Endothelial cell (in vitro differentiated cells): ENCODE measurements at regions not wholly inside any gene's neighbourhood (a gene's known extent, or its start where the extent isn't known, plus 50 kb on each side); places are given as distances from the start of the nearest gene placed in this dataset.

Experiments
- DNase-seq: peaks from one replicate; pipeline ENCODE4 v3.0.0; 2021; ENCODE audit warnings: low spot score
- H3K27ac Mint-ChIP-seq: one replicate; pipeline ENCODE4 v1.8.0; 2021; ENCODE audit warnings: mixed read lengths, inconsistent platforms; ENCODE audit not compliant: unreplicated experiment
- H3K27me3 Mint-ChIP-seq: one replicate; pipeline ENCODE4 v1.8.0; 2021; ENCODE audit warnings: mild to moderate bottlenecking, moderate library complexity, mixed read lengths, inconsistent platforms; ENCODE audit not compliant: unreplicated experiment
- H3K36me3 Mint-ChIP-seq: one replicate; pipeline ENCODE4 v1.8.0; 2021; ENCODE audit warnings: mild to moderate bottlenecking, low read depth, mixed read lengths, inconsistent platforms; ENCODE audit not compliant: unreplicated experiment
- H3K4me1 Mint-ChIP-seq: one replicate; pipeline ENCODE4 v1.8.0; 2021; ENCODE audit warnings: mild to moderate bottlenecking, mixed read lengths, inconsistent platforms; ENCODE audit not compliant: unreplicated experiment
- H3K4me3 Mint-ChIP-seq: one replicate; pipeline ENCODE4 v1.8.0; 2021; ENCODE audit warnings: mild to moderate bottlenecking, mixed read lengths, inconsistent platforms; ENCODE audit not compliant: unreplicated experiment
- H3K9me3 Mint-ChIP-seq: one replicate; pipeline ENCODE4 v1.8.0; 2021; ENCODE audit warnings: mixed read lengths, inconsistent platforms; ENCODE audit not compliant: unreplicated experiment
- TF ChIP-seq, protein P1 (sequence below): fragments of 200-600 bp; sonication (generic); IDR thresholded peaks from one replicate; pipeline ENCODE4 v1.5.0; 2021; ENCODE audit warnings: antibody characterized with exemption; ENCODE audit not compliant: unreplicated experiment

GRCh38 chr21:24969068-24969467 is 638.2 kb downstream of the MRPL39 start:
- Mint-ChIP-seq H3K36me3 (no peaks in the 10 kb centered on the region), H3K27ac (no peak overlapping the region), H3K4me3 (no peak overlapping the region), H3K4me1 (no peaks in the 10 kb centered on the region), H3K27me3 (no peaks in the 10 kb centered on the region), H3K9me3 (peaks cover 3% of the 10 kb centered on the region)
- DNase-seq: no peak
- TF ChIP-seq, protein P1, sequence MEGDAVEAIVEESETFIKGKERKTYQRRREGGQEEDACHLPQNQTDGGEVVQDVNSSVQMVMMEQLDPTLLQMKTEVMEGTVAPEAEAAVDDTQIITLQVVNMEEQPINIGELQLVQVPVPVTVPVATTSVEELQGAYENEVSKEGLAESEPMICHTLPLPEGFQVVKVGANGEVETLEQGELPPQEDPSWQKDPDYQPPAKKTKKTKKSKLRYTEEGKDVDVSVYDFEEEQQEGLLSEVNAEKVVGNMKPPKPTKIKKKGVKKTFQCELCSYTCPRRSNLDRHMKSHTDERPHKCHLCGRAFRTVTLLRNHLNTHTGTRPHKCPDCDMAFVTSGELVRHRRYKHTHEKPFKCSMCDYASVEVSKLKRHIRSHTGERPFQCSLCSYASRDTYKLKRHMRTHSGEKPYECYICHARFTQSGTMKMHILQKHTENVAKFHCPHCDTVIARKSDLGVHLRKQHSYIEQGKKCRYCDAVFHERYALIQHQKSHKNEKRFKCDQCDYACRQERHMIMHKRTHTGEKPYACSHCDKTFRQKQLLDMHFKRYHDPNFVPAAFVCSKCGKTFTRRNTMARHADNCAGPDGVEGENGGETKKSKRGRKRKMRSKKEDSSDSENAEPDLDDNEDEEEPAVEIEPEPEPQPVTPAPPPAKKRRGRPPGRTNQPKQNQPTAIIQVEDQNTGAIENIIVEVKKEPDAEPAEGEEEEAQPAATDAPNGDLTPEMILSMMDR: no peak

- Mint-ChIP-seq H3K27me3 (no peaks in the 10 kb centered on the region), H3K36me3 (no peaks in the 10 kb centered on the region), H3K4me3 (no peak overlapping the region), H3K9me3 (peaks cover 16% of the 10 kb centered on the region), H3K27ac (no peak overlapping the region), H3K4me1 (no peaks in the 10 kb centered on the region)
- TF ChIP-seq, protein P1: no peak
- no peak for DNase-seq
These were observed 651.9 kb downstream of the MRPL39 start for GRCh38 chr21:24955275-24955961.

DNA sequence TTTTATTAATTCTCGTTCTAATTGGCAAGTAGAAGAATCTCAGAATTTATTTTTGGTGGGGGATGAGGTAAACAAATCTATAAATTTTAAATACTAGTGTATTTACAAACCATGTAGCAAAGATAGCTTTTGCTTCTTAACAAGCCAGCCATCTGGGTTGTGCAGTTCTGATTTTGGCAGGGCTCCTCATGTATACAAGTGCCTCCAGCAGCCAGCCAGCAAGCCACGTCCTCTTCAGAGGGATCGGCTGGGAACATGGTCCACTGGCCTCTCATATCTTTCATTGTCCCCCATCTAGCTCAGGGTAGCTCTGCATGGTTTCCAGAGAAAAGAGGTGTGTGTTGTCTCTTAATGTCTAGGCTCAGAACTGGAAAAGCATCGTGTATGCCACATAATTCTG is 659.1 kb downstream of the MRPL39 start:
- TF ChIP-seq, protein P1: no peak
- no peaks in the 10 kb centered on the region for H3K36me3 Mint-ChIP-seq
- no peak overlapping the region for H3K27ac Mint-ChIP-seq
- no peak overlapping the region for H3K4me3 Mint-ChIP-seq
- peaks cover 7% of the 10 kb centered on the region for H3K9me3 Mint-ChIP-seq
- H3K4me1 Mint-ChIP-seq: no peaks in the 10 kb centered on the region
- DNase-seq: no peak
- H3K27me3 Mint-ChIP-seq: peaks cover 1% of the 10 kb centered on the region

- Mint-ChIP-seq H3K27me3 (peaks cover 1% of the 10 kb centered on the region), H3K9me3 (peaks cover 5% of the 10 kb centered on the region), H3K4me3 (no peak overlapping the region), H3K36me3 (no peaks in the 10 kb centered on the region), H3K27ac (no peak overlapping the region), H3K4me1 (no peaks in the 10 kb centered on the region)
- DNase-seq: no peak
- TF ChIP-seq, protein P1: no peak
These were observed 661.4 kb downstream of the MRPL39 start for GRCh38 chr21:24945910-24946309.

DNA sequence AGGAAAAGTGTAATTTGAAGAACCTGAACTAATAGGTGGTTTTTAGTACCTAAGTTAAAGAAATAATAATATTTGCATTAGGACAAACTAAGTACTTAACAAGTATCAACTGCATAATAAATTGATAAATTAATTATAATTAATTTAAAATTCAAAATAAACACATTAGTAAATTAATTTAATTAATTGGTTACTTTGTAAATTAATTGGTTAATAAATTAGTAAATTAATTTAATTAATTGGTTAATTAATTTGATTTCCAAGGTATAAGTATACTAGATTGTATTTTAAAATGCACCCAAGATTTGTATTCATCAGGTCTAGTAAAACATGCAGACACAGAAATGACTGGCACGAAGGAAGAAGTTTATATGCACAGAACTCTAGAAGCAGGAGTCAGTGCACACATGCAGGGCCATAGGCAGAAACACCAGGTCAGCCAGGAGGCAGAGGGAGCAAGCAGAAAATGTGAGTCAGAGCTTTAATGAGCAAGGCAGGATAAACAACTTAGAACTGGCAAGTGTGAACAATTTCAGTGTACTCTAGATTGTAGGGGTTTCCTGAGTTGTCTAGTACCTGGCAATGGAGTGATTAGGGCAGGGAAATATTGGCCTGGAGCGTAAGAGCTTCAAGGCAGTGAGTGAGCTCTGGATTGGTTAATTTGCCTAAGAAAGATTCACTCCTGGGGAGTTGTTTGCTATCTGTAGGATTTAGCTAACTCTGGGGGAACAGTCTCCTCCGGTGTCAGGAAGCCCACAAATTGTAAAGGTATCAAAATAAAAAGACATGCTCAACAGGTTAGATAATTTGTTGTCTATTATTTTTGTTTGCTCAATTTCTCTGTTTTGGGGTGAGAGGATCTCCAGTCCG is 665.7 kb downstream of the MRPL39 start:
- Mint-ChIP-seq H3K9me3 (no peaks in the 10 kb centered on the region), H3K4me1 (no peaks in the 10 kb centered on the region), H3K4me3 (no peak overlapping the region), H3K36me3 (no peaks in the 10 kb centered on the region), H3K27me3 (no peaks in the 10 kb centered on the region), H3K27ac (no peak overlapping the region)
- DNase-seq: no peak
- TF ChIP-seq, protein P1: no peak
